SW 1271 (cell line): ENCODE measurements at regions not wholly inside any gene's neighbourhood (a gene's known extent, or its start where the extent isn't known, plus 50 kb on each side); places are given as distances from the start of the nearest gene placed in this dataset.
"Not testable (repeated sequence)": the region's sequence is repeated elsewhere in the genome, so short reads cannot be mapped to it uniquely, and the experiment has no call there.

Source experiments
- DNase-seq, 2 experiments: peaks; one replicate each; lab custom pipeline; 2025; lab: John Stamatoyannopoulos, UW

DNA sequence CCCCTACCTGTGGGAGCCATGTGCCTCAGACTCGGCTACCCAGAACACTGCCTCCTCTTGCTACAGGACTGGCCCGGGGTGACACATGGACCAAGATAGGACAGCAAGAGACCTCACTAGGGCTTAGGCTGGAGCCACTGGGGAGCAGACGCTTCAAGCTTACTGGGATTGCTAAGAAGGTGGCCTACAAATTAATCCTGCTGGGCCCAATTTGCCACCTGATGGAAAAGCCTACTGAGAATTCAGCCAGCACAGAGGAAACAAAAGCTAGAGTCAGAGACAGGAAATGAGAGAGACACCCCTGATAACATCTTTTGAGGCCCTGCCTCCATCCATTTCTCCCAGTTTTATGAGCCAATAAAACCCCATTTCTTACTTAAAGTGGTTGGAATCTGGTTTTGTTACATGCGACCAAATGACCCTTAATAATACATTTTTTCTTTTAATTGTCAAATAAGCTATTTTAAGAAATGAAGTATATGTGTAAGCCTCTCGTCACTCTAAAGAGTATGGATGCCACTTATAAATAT is 282.1 kb downstream of the CXCL12 start:
- no peak for DNase-seq

DNA sequence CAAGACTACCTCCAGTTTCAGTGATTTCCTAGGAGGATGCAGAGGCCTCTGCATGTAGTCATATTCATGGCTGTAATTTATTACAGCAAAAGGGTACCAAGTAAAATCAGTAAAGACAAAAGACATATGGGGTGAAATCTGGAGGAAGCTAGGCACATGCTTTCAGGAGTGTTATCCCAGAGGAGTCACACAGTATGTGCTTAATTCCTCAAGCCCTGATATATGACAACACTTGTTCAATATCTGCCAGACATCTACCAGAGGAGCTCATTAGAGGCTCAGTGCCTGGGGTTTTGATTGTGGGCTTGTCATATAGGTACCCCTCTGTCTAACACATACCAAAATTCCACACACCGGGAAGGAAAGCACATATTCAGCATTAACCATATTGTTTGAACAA is 283.8 kb downstream of the CXCL12 start:
- no peak for DNase-seq

DNA sequence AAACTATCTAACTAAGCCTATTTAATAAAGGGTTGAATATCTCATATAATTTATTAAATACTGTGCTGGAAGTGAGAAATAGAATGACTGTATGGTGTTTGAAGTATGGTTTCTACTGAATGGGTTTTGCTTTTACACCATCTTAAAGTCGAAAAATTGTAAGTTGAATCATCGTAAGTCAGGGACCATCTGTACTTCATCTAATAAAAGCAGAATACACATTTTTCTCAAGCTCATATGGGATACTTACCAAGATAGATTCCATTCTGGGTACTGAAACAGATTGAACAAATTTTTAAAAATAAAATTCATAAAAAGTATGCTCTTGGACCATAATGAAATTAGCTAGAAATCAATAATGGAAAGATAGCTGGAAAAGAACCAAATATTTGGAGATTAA is 285.4 kb downstream of the CXCL12 start:
- DNase-seq, result no peak

DNA sequence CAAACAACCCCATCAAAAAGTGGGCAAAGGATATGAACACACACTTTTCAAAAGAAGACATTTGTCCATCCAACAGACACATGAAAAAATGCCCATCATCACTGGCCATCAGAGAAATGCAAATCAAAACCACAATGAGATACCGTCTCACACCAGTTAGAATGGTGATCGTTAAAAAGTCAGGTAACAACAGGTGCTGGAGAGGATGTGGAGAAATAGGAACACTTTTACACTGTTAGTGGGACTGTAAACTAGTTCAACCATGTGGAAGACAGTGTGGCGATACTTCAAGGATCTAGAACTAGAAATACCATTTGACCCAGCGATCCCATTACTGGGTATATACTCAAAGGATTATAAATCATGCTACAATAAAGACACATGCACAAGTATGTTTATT is 288.7 kb downstream of the CXCL12 start:
- not testable (repeated sequence) for DNase-seq

DNA sequence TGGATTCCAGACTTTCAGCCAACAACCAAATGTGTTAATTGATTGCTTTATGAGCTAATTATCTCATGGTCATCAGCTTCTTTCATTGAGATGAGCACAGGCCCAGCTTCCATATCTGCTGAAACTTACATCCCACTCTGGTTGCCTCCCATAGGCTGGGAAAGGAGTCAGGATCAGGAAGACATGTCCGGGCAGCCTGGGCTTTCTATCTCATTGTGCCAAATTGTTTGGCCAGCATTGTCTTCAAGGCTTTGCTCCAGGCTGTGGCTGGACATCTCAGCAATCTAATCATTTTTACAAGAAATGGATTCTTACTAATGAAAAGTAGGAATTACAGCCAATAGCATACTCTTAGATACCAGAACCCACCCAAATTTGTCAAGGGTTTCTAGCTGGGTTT is 295.2 kb downstream of the CXCL12 start:
- DNase-seq, result no peak

DNA sequence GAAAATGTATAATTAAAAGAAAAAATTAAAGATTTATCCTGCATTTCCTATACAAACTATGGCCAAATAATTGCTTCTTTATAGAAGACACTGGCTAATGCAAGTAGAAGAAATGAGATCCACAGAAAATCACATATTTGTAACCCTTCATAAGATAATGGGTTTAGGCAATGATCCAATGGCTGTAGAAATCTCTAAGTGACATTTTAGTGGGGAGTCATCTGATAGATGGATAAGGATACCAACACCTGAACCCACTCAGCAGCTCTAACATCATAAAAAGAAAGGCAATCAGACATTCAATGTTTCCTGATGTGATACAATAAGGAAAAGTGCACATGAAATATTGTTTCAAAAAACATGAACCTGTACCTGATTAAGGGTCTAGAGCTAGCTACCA is 297.5 kb downstream of the CXCL12 start:
- no peak for DNase-seq

DNA sequence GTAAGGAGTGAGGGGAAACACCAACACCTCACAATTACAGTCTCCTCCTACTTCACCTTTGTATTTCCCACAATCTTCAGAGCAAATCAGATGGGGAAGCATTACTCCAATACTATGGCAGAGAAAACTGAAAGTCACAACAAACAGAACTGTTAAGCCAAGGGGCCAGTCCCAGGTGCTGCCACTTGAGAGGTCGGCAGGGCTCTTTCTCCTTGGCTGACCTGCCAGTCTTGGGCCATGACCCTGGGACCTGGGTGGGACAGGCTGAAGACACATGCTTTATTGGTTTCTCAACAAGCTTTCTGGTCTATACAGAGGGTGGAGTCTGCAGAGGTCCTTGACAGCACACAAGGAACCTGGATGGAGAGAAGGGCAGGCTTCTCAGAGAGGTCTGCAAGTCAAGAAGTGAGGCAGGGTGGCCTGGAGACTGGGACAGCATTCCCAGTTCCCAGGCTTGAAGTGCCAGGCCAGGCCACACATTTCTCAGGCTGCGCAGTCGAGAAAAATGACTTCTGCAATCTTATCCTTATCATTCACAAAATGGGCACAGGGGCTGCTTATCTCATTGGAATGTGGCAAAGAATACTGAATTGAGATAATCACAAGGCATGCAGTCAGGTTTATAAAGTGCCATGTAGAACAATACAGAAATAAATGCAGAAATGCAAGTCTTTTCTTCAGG is 301.0 kb downstream of the CXCL12 start:
- no peak for DNase-seq

DNA sequence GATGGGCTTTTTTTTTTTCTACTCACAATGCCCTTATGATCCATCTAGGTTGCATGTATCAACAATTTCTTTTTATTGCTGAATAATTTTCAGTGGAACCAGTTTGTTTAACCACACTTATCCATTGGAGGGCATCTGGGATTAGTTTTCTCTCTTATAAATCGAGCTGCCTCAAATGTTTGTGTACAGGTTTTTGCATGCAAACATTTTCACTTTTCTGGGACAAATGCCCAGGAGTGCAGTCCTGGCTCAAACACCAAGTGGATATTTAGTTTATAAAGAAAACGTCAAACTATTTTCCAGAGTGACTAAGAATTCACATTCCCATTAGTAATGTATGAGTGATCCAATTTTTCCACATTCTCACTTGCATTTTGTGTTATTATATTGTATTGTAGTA is 313.4 kb downstream of the CXCL12 start:
- no peak for DNase-seq

DNA sequence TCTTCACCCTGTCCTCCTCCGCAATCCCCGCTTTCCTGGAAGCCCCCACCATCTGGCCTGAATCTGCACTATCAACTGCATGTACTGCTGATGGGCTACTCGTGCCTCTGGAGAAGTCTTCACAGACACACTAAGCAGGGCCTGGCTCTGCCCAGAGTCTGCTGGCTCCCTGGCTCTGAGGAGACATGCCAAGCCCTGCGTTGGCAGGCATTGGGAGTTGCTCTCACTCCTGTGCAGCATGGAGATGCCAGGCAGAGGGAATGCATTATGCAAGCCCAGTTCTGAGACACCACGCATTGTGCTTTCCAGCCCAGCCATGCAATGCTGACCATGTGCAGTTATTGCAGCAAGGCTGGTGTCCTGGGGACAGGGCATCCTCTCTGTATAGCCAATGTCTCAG is 314.6 kb downstream of the CXCL12 start:
- no peak for DNase-seq

DNA sequence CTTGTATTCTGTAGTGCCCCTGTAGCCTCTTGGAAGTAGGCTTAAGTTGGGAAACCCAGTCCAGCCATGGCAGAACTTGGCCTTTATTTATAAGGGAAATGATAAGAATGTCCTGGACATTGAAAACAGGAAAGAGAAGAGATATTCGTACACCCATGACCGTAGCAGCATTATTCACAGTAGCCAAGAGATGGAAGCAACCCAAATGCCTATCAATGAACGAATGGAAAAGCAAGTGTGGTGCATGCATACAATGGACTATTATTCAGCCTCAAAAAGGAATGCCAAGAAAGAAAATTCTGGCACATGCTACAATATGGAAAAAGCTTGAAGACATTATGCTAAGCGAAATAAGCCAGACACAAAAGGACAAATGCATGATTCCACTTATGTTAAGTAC is 315.3 kb downstream of the CXCL12 start:
- no peak for DNase-seq

DNA sequence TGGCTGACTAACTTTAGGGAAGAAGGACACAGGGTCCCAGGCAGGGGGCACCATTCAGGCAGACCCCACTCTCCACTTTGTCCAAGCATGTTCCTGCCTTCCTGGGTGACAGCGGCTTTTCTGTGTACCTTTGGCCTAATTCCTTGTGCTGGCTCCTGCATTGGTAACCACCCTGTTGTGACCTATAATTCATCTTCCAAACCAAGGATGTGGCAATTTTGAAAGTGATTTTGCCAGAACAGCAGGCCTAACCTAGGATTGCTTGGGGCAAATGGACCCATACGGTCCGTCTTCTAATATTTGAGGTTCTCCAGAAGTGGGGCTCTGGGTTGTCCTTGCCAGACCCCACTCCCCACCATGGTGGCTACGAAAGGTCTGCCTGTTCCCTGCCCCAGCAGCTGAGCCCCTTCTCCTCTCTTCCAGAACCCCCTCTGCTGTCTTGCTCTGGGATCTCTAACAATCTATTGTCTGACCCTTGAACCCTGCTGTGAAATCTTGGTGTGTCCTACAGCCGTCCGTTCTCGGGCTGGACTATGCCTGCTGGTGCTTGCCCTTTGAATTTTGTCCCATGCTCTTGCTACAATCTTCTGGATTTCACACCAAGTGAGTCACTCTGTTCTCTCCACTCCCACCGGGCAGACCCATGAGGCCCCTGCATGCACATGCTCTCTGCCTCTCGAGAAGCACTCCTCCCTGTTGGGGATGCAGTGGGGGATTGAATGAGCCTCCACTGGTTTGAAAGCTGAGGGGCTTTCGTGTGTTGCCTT is 316.0 kb downstream of the CXCL12 start:
- DNase-seq, result no peak

DNA sequence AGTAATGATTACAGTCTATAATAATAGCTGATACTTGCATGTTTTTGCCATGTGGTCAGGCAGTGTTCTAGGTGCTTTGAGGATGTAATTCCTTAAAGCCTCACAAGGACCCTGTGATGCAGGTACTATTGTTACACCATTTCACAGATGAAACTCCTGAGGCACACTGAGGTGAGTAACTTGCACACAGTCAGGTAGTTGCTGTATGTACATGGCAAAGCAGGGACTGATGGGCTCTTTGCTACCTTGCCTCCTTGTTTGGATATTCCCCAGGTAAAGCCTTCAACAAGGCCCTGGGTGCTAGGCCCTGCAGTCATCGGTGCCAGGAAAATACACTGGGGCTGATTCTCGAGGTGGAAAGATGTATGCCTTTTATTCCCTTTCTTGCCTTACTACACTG is 317.5 kb downstream of the CXCL12 start:
- no peak for DNase-seq

DNA sequence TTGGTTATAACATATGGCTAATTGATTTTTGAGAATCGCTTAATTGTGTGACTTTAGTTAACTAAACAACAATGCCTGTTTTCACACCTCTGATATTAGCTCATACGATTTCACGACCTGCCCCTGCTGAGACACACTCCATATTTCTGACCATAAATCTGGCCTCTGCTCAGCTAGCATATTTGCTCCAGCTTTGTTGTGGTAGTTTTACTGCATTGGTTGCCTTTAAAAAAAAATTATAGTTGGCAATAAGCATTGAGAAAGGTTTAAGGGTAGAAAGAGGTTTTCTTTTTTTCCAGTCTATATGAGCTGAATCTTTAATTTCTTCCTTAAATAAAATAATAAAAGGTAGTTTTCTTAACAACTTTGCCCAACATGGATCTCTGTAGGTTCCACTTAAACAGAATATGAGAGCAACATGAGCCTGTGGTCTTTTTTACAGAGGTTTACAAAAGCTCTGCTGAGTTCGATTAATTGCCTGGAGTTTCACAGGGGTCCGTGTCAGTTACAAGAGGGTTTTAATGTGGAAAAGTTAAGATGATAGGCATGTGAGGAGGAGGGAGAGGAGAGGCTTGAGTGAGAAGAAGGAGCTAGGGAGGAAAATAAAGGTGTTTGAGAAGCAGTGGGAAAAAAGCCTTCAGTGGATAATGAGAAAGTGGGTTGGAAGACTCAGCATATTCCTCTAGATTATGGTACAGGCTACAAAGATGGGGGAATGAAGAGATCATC is 318.2 kb downstream of the CXCL12 start:
- DNase-seq, result no peak

DNA sequence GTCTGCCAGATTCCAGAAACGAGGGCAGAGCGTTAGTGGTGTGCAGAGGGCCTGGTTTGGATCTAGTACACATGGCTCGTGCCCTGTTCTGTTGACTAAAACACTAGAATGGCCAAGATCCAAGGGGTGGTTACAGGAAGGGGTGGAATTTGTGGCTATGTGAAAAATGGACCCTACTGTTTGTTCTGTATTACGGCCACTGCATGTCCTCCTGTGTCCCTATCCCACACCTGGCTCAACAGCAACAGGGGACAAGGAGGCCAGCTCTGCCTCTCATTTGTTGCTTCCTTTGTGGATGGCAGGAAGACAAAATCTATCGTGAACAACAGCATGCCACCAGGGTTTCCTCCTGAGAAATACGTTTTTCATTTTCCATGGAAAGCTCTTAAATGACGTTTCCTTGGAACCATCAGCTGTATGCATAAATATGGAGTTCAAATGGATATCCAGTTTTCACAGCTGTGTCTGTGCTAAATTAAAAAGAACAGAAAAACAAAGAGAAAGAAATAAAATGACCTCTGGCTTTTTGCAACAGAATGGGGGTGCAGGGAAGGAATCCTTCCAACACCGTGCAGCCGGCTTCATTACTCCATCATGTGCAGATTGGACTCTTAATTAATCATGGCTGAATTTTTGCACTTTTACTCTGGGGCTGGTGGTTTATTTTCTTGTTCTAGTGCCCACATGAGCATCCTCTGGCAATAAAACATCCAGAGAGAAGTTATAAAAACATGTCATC is 318.9 kb downstream of the CXCL12 start:
- no peak for DNase-seq

DNA sequence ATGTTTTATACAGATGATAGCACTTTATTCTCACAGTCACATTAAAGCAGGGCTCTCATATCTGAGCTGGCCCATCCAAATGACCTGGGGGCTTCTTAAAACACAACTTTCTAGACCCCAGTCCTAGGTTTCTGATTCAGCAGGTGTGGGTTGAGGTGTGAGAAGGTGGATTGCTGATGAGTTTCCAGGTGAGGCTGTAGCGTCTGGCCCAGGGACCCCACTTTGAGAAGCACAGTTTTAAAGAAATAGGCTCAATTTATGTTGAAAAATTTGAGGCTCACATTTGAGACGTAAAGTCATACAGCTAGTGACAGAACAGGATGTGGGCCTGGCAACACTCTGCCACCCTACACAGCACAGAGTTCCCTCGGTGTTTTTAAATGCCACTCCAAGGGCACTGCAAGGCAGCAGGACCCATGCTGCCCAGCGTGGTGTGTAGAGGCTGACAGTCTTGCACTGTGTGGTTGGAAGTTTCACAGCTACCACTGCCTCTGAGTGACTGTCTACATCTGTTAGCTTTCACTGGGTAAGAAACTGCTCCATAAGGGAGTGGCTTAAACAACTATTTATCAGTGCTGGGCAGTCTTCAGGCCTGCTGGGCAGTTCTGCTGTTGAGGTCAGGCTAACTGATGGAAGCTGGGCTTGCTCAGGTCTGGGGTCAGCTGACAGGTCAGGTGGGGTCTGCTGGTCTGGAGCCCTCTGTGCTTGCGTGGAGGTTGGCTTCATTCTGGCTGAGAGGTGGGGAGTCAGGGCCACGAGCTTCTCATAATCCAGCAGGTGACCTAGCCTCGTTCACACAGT is 319.7 kb downstream of the CXCL12 start:
- DNase-seq, result no peak

DNA sequence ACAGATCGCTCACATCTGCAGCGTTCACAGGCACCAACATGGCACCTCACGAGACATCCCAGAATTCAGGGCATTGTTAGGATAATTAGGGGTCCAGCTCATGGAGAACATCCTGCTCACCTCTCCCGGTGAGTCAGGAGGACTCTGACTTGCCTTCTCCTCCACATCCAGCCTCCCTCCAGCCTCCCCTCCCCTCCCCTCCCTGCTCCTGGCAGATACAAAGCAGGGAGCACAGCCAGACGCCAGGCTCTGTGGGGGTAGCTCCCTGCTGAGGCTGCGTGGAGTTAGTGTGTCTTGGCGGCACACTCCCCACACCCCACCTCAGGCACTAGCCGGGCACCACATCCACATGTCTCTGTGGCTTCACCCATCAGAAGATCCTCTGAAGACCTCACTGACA is 320.6 kb downstream of the CXCL12 start:
- DNase-seq, result no peak

DNA sequence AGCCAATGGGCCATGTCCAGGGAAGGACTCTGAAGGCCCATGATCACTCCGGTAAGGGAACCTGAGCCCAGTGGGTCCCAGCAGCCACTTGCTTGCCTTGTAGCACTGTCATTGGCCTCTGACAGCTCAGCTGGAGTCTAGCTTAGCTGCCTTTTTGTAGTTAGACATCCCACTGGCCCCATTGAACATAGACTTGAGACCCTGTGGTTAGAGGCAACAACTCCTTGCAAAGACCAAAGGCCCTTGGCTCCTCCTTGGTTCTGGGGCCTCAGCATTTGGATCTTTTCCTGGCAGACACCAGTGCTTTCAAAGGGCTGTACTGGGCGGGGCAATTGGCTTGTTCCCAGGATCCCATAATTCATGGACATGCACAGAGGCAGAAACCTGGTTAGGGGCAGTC is 321.2 kb downstream of the CXCL12 start:
- no peak for DNase-seq

DNA sequence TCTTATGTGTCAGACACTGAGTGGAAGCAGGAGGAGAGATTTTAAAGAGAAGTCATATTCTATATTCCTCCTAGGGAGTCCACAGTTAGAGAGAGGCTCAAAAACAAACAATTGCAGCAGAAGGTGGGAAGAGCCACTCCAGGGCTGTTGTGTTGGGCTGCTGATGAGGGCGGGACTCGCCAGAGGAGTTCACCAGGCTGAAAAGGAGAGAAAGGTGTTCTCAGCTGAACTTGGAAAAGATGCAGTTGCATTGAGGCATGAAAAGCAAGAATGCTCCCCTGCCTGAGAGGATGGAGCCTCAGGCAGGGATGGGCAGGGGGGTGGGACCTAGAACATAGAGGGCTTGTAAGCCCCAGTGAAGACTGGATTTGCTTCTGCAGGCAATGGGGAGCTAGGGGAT is 324.2 kb downstream of the CXCL12 start:
- DNase-seq, result no peak

DNA sequence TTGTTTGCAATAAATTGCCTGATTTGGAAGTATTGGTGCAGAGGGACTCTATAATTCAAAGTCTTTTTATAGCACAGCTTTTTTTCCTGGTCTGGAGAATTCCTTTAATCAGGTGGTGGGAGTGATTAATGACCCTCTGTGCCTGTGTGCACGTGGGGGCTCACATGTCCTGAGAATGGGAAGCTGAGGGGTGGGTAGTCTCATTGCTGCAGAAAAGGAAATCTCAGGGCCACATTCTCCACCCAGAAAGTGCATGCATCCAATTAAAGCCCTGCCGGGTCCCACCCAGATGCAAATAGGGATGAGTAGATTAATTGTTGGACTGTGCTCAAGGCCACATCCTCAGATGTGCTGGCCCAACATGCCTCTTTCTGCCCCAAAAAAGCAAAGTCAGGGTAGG is 324.7 kb downstream of the CXCL12 start:
- DNase-seq, result no peak

DNA sequence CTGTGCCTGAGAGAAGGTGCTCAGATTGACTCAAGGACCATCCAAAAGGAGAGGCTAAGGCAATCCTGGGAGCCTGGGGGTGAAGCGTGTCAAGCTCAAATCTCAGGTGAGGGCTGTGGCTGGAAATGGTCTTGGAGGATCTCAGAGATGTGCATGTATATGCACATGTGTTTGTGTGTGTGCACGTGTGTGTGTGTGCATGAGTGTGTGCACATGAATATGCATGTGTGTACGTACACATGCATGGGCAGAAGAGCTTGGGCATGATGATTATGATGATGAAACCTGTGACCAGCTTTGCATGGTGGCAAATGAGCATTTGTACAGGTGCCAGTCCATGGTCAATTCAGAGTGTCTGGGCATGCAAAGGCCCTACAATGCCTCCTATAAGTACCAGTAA is 326.6 kb downstream of the CXCL12 start:
- DNase-seq, result no peak
